ENCODE measurements at regions not wholly inside any gene's neighbourhood (a gene's known extent, or its start where the extent isn't known, plus 50 kb on each side); places are given as distances from the start of the nearest gene placed in this dataset.

DNA sequence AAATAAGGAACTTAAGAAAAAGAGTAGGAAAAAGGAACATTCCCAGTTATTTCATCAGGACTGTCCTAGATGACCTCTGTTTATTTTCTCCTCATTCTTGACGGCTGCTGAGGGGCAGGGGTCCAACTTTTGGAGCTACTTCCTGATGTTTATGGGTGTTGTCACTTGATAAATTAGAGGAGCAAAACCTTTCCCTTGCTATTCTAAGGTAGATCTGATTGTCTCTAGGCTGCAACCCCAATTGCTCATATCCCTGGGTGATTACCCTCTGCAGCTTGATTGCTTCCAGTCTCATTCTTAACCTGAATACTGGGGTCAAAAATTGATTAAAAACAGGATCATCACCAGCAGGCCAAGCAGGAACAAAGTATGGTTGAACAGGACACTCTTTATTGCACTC, 311.0 kb upstream of the NDN start:
- no peak for DNase-seq (ENCODE audit: extremely low spot score)
- 47% methylated on average over 1 of the region's 1 CpG for WGBS
- peaks cover 0 to 32% (median 18%) of the 10 kb centered on the region in 4 donors for H3K9me3 ChIP-seq
- no peaks in the 10 kb centered on the region for H3K4me1 ChIP-seq
- no peak overlapping the region for H3K27ac ChIP-seq (replicated peaks in 1 of 4)
- intact Hi-C loops (cut with DNase I): no loop called here
- no peak overlapping the region for H3K4me3 ChIP-seq
- H3K27me3 ChIP-seq: no peaks in the 10 kb centered on the region
- no peaks in the 10 kb centered on the region for H3K36me3 ChIP-seq
- TF ChIP-seq EP300 (IDR thresholded peaks at IDR 0.05) (no peak), POLR2AphosphoS5 (IDR thresholded peaks at IDR 0.05) (no peak), POLR2A (IDR thresholded peaks at IDR 0.05; ENCODE audit: low read depth) (no peak)
- TF ChIP-seq, protein P1, sequence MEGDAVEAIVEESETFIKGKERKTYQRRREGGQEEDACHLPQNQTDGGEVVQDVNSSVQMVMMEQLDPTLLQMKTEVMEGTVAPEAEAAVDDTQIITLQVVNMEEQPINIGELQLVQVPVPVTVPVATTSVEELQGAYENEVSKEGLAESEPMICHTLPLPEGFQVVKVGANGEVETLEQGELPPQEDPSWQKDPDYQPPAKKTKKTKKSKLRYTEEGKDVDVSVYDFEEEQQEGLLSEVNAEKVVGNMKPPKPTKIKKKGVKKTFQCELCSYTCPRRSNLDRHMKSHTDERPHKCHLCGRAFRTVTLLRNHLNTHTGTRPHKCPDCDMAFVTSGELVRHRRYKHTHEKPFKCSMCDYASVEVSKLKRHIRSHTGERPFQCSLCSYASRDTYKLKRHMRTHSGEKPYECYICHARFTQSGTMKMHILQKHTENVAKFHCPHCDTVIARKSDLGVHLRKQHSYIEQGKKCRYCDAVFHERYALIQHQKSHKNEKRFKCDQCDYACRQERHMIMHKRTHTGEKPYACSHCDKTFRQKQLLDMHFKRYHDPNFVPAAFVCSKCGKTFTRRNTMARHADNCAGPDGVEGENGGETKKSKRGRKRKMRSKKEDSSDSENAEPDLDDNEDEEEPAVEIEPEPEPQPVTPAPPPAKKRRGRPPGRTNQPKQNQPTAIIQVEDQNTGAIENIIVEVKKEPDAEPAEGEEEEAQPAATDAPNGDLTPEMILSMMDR (IDR thresholded peaks at IDR 0.05): no peak

DNA sequence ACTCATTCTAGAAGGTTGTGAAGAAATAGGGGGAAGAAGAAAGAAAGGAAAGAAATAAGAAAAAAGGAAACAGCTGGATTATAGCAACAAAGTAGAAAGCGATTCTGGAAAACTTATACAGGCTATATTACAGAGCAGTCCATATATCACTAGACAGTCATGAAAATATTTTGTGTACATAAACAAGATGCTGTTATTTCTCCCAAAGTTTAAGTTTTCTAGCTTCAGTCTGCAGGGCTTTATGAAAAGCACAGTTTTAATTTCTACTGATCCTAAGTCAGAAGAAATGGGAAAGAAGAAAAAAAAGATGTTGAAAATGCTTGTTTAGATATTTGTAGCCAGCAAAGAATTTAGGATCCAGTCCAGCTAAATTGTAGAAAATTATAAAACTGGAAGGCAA, 321.4 kb upstream of the NDN start:
- DNase-seq (ENCODE audit: extremely low spot score): no peak
- intact Hi-C loops (cut with DNase I): no loop called here
- no peaks in the 10 kb centered on the region for H3K9me3 ChIP-seq
- H3K27me3 ChIP-seq: no peaks in the 10 kb centered on the region
- H3K4me1 ChIP-seq: no peaks in the 10 kb centered on the region
- H3K4me3 ChIP-seq: no peak overlapping the region
- no peaks in the 10 kb centered on the region for H3K36me3 ChIP-seq
- TF ChIP-seq POLR2AphosphoS5 (IDR thresholded peaks at IDR 0.05): no peak
- no peak for TF ChIP-seq POLR2A (IDR thresholded peaks at IDR 0.05; ENCODE audit: low read depth)
- TF ChIP-seq, protein P1 (IDR thresholded peaks at IDR 0.05): no peak
- TF ChIP-seq EP300 (IDR thresholded peaks at IDR 0.05): no peak
- WGBS: 68% methylated on average over 1 of the region's 1 CpG
- H3K27ac ChIP-seq (replicated peaks in 1 of 4): no peak overlapping the region

DNA sequence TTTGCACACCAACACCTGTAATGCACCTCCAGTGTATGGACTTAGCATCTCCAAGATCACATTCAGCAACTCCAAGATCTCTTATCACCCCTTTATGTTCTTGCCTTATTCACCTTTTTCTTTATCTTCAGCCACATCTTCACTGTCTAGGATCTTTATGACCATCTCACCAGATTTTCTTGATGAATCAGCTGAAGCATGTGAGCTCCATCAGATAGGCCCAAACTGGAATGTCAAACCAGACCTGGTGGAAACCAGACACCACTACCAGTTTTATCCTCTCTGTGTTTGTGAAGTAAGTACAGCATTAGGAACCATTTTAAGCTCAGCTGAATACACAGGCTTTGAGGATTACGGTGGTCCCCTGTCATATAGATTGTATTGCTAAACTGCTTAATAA, 330.4 kb upstream of the NDN start:
- Histone ChIP-seq H3K27ac (replicated peaks in 1 of 4) (no peak overlapping the region), H3K4me1 (no peaks in the 10 kb centered on the region), H3K27me3 (no peaks in the 10 kb centered on the region), H3K36me3 (no peaks in the 10 kb centered on the region), H3K9me3 (no peaks in the 10 kb centered on the region), H3K4me3 (no peak overlapping the region)
- no peak for DNase-seq (ENCODE audit: extremely low spot score)
- intact Hi-C loops (cut with DNase I): no loop called here
- TF ChIP-seq, protein P1 (IDR thresholded peaks at IDR 0.05): no peak
- TF ChIP-seq POLR2A (IDR thresholded peaks at IDR 0.05; ENCODE audit: low read depth): no peak
- TF ChIP-seq EP300 (IDR thresholded peaks at IDR 0.05): no peak
- no peak for TF ChIP-seq POLR2AphosphoS5 (IDR thresholded peaks at IDR 0.05)
- 83% methylated on average over 1 of the region's 1 CpG for WGBS

DNA sequence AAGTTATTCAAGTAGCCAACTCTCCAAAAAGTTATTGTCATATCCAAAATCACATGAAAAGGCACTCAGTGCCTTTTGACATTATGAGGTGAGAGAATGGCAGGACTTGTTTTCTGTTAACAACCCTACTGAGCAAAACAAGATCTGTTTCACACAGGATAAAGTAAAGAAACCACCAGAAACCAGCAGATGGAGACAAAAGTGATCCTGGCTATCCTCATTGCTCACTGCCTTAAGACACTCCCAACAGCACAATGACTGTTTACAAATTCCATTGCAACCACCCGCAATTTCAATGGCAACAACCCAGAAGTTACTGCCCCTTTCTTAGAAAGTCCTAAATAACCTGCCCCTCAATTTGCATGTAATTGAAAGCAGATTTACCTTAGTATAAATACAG, 352.6 kb upstream of the NDN start:
- Histone ChIP-seq H3K36me3 (no peaks in the 10 kb centered on the region), H3K9me3 (peaks cover 0 to 23% (median 0%) of the 10 kb centered on the region in 4 donors), H3K27me3 (no peaks in the 10 kb centered on the region), H3K4me3 (no peak overlapping the region), H3K27ac (replicated peaks in 1 of 4) (no peak overlapping the region), H3K4me1 (no peaks in the 10 kb centered on the region)
- WGBS: 71% methylated on average over 1 of the region's 1 CpG
- intact Hi-C loops (cut with DNase I): no loop called here
- DNase-seq (ENCODE audit: extremely low spot score): no peak
- TF ChIP-seq, protein P1 (IDR thresholded peaks at IDR 0.05): no peak
- TF ChIP-seq POLR2A (IDR thresholded peaks at IDR 0.05; ENCODE audit: low read depth): no peak
- TF ChIP-seq POLR2AphosphoS5 (IDR thresholded peaks at IDR 0.05): no peak

DNA sequence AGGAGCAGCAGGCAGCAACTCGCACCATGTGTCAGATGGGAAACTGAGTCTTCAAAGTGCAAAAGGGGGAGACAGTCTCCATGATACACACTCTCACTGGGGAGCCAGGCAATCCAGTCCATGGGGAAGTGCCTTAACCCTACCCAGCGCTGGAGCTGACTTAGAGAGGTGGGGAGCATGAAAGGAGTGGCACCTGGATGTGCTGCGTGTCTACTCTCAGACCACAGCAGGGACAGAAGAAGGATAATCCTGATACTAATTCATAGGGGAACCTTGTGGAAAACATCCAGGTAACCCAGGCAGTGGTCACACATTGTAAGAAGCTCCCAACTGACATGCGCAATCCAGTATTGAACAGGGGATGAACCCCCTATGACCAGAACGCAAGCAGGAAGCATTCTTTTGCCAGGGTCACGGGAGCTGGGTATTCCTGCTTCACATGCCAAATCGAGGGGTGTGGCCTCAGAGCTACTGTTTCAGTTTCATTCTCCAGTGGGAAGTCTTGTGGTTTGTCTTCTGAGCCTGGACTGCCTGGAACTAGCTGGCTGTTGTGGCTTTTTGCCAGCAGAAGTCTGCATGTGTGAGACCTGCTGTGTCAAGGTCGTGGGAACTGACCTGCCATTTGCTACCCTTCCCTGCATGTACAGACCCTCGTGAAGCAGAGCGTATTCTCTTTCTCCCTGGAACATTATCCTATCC, 367.6 kb upstream of the NDN start:
- no peaks in the 10 kb centered on the region for H3K36me3 ChIP-seq
- no peaks in the 10 kb centered on the region for H3K4me1 ChIP-seq
- peak overlapping the region in 1 of 4 donors; percentile 9 for H3K4me3 ChIP-seq
- H3K27ac ChIP-seq (replicated peaks in 1 of 4): no peak overlapping the region
- H3K9me3 ChIP-seq: no peaks in the 10 kb centered on the region
- no peak for TF ChIP-seq EP300 (IDR thresholded peaks at IDR 0.05)
- TF ChIP-seq POLR2A (IDR thresholded peaks at IDR 0.05; ENCODE audit: low read depth): no peak
- TF ChIP-seq, protein P1 (IDR thresholded peaks at IDR 0.05): no peak
- TF ChIP-seq POLR2AphosphoS5 (IDR thresholded peaks at IDR 0.05): no peak
- H3K27me3 ChIP-seq: no peaks in the 10 kb centered on the region
- no peak for DNase-seq (ENCODE audit: extremely low spot score)
- intact Hi-C loops (cut with DNase I): no loop called here
- WGBS: 66% methylated on average over 7 of the region's 10 CpGs

All from esophagus muscularis mucosa (tissue), 4 donors.